ENCODE measurements at regions not wholly inside any gene's neighbourhood (a gene's known extent, or its start where the extent isn't known, plus 50 kb on each side); places are given as distances from the start of the nearest gene placed in this dataset.

GRCh38 chr2:15823459-15824396 is 116.6 kb upstream of the MYCN start:
- TF ChIP-seq, protein P1, sequence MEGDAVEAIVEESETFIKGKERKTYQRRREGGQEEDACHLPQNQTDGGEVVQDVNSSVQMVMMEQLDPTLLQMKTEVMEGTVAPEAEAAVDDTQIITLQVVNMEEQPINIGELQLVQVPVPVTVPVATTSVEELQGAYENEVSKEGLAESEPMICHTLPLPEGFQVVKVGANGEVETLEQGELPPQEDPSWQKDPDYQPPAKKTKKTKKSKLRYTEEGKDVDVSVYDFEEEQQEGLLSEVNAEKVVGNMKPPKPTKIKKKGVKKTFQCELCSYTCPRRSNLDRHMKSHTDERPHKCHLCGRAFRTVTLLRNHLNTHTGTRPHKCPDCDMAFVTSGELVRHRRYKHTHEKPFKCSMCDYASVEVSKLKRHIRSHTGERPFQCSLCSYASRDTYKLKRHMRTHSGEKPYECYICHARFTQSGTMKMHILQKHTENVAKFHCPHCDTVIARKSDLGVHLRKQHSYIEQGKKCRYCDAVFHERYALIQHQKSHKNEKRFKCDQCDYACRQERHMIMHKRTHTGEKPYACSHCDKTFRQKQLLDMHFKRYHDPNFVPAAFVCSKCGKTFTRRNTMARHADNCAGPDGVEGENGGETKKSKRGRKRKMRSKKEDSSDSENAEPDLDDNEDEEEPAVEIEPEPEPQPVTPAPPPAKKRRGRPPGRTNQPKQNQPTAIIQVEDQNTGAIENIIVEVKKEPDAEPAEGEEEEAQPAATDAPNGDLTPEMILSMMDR (IDR thresholded peaks at IDR 0.05): no peak
- no peak for TF ChIP-seq POLR2A (IDR thresholded peaks at IDR 0.05)
